Left ventricle myocardium inferior (tissue), 1 donor: ENCODE measurements at regions not wholly inside any gene's neighbourhood (a gene's known extent, or its start where the extent isn't known, plus 50 kb on each side); places are given as distances from the start of the nearest gene placed in this dataset.

Experiments used
- DNase-seq: peaks from one replicate; pipeline ENCODE4 v3.0.0-alpha.2; 2020
- H3K27ac ChIP-seq: fragments of 200-600 bp; replicated peaks from 2 replicates; pipeline ENCODE4 v1.8.0; 2021
- H3K27me3 ChIP-seq: fragments of 200-600 bp; 2 replicates; pipeline ENCODE4 v1.8.0; 2021; ENCODE audit warnings: low read depth
- H3K36me3 ChIP-seq: fragments of 200-600 bp; 2 replicates; pipeline ENCODE4 v1.8.0; 2021
- H3K4me1 ChIP-seq: fragments of 200-600 bp; 2 replicates; pipeline ENCODE4 v1.8.0; 2021
- H3K4me3 ChIP-seq: fragments of 200-600 bp; 2 replicates; pipeline ENCODE4 v1.8.0; 2021; ENCODE audit warnings: mild to moderate bottlenecking, moderate library complexity
- H3K9me3 ChIP-seq: fragments of 200-600 bp; replicated peaks from 2 replicates; pipeline ENCODE4 v1.8.0; 2021
- CTCF ChIP-seq: fragments of 200-600 bp; IDR thresholded peaks from 2 replicates; pipeline ENCODE4 v1.8.0; 2021; ENCODE audit warnings: antibody characterized with exemption, mild to moderate bottlenecking, borderline replicate concordance
- intact Hi-C: fragments of 100-400 bp; cut with micrococcal nuclease; formaldehyde crosslinking; loops from one replicate; pipeline ENCODE4 v1.11.0; 2022
- donor health status: DM: no; HTN: yes; CAD: no; lungs with severe emphysema.

- H3K4me1 ChIP-seq: peaks cover 16% of the 10 kb centered on the region
- no peak for DNase-seq
- intact Hi-C loops: no loop called here
- no peak overlapping the region for H3K27ac ChIP-seq
- H3K4me3 ChIP-seq: no peak overlapping the region
- no peaks in the 10 kb centered on the region for H3K9me3 ChIP-seq
- no peaks in the 10 kb centered on the region for H3K36me3 ChIP-seq
- TF ChIP-seq CTCF: no peak
- peaks cover 97% of the 10 kb centered on the region for H3K27me3 ChIP-seq
Observed at GRCh38 chr9:135183528-135184180, 96.2 kb downstream of the OLFM1 start.

- peaks cover 16% of the 10 kb centered on the region for H3K4me1 ChIP-seq
- H3K27me3 ChIP-seq: peaks cover 93% of the 10 kb centered on the region
- no peak overlapping the region for H3K4me3 ChIP-seq
- intact Hi-C loops: no loop called here
- DNase-seq: no peak
- no peaks in the 10 kb centered on the region for H3K36me3 ChIP-seq
- no peak for TF ChIP-seq CTCF
- H3K9me3 ChIP-seq: no peaks in the 10 kb centered on the region
- no peak overlapping the region for H3K27ac ChIP-seq
Observed at GRCh38 chr9:135184181-135185053, 96.9 kb downstream of the OLFM1 start.

GRCh38 chr9:135185060-135185459 is 97.6 kb downstream of the OLFM1 start:
- intact Hi-C loops: no loop called here
- peaks cover 92% of the 10 kb centered on the region for H3K27me3 ChIP-seq

GRCh38 chr9:135186248-135187164 is 99.0 kb downstream of the OLFM1 start:
- no peak for TF ChIP-seq CTCF
- Histone ChIP-seq H3K27me3 (peaks cover 93% of the 10 kb centered on the region), H3K27ac (no peak overlapping the region), H3K4me3 (no peak overlapping the region), H3K9me3 (no peaks in the 10 kb centered on the region), H3K36me3 (no peaks in the 10 kb centered on the region), H3K4me1 (peaks cover 16% of the 10 kb centered on the region)
- intact Hi-C loops: no loop called here
- DNase-seq: peak; percentile 29

More at GRCh38 chr9:135185060-135185459, 97.6 kb downstream of the OLFM1 start:
- Histone ChIP-seq H3K4me3 (no peak overlapping the region), H3K9me3 (no peaks in the 10 kb centered on the region), H3K27ac (no peak overlapping the region), H3K4me1 (peaks cover 16% of the 10 kb centered on the region), H3K36me3 (no peaks in the 10 kb centered on the region)
- no peak for TF ChIP-seq CTCF
- DNase-seq: no peak

GRCh38 chr9:135187365-135187764 is 99.9 kb downstream of the OLFM1 start:
- Histone ChIP-seq H3K27ac (no peak overlapping the region), H3K27me3 (peaks cover 93% of the 10 kb centered on the region), H3K4me1 (peaks cover 16% of the 10 kb centered on the region), H3K36me3 (no peaks in the 10 kb centered on the region), H3K9me3 (no peaks in the 10 kb centered on the region), H3K4me3 (no peak overlapping the region)
- no peak for DNase-seq
- intact Hi-C loops: no loop called here
- TF ChIP-seq CTCF: no peak
